H1 (cell line): ENCODE measurements at regions not wholly inside any gene's neighbourhood (a gene's known extent, or its start where the extent isn't known, plus 50 kb on each side); places are given as distances from the start of the nearest gene placed in this dataset.

Source experiments
- CTCF ChIA-PET: fragments of 300-600 bp; sonication (Branson Sonifier 250); formaldehyde crosslinking; loops from one replicate; lab custom pipeline; 2021; ENCODE audit not compliant: partially characterized antibody; lab: Charles Lee
- POLR2A ChIA-PET: fragments of 300-600 bp; sonication (Branson Sonifier 250); formaldehyde crosslinking; loops from one replicate; lab custom pipeline; 2021; ENCODE audit warnings: inconsistent platforms; ENCODE audit not compliant: partially characterized antibody; lab: Charles Lee
- DNase-seq, 2 experiments: peaks; one replicate each; pipeline versions ENCODE4 v3.0.0 to v3.0.0-alpha.2; 2010 to 2022; ENCODE audit warnings: low spot score in 2 of 2, low read depth in 1 of 2, mixed read lengths in 1 of 2
- FAIRE-seq: peaks from 2 replicates; lab custom pipeline; 2011; peaks lifted over from hg19 to GRCh38; lab: Jason Lieb, UNC
- H2AFZ ChIP-seq: 2 replicates; pipeline ENCODE4 v1.8.1; 2012; ENCODE audit warnings: low read length, inconsistent platforms
- H2AK5ac ChIP-seq: 2 replicates; pipeline ENCODE4 v1.6.1; 2013; ENCODE audit warnings: low read depth, low read length
- H2BK120ac ChIP-seq: replicated peaks from 2 replicates; pipeline ENCODE3; 2013; ENCODE audit warnings: low read depth, low read length, inconsistent platforms
- H2BK12ac ChIP-seq: 2 replicates; pipeline ENCODE4 v1.6.1; 2013; ENCODE audit warnings: low read depth, low read length
- H2BK15ac ChIP-seq: 2 replicates; pipeline ENCODE4 v1.6.1; 2013; ENCODE audit warnings: low read length
- H2BK20ac ChIP-seq: 2 replicates; pipeline ENCODE4 v1.6.1; 2013; ENCODE audit warnings: low read length
- H2BK5ac ChIP-seq: 2 replicates; pipeline ENCODE4 v1.6.1; 2013; ENCODE audit warnings: low read depth, low read length
- H3K14ac ChIP-seq: 2 replicates; pipeline ENCODE4 v1.6.1; 2013; ENCODE audit warnings: inconsistent platforms; ENCODE audit not compliant: insufficient read length
- H3K18ac ChIP-seq: 2 replicates; pipeline ENCODE4 v1.6.1; 2013; ENCODE audit warnings: low read length; ENCODE audit errors: extremely low read depth
- H3K23ac ChIP-seq: 2 replicates; pipeline ENCODE4 v1.6.1; 2013; ENCODE audit warnings: inconsistent platforms; ENCODE audit not compliant: insufficient read length
- H3K23me2 ChIP-seq: 2 replicates; pipeline ENCODE4 v1.6.1; 2013; ENCODE audit warnings: low read depth, low read length
- H3K27ac ChIP-seq: 2 replicates; pipeline ENCODE4 v1.6.1; 2011; ENCODE audit warnings: low read depth, low read length, inconsistent platforms
- H3K27me3 ChIP-seq, 4 experiments: replicated peaks in 1 of 4; 1 replicate in 1 of 4; 2 replicates in 3 of 4; pipeline versions ENCODE4 v1.6.1 to v1.8.1; 2011 to 2013; ENCODE audit warnings: low read length in 3 of 4, mild to moderate bottlenecking in 3 of 4, inconsistent platforms in 2 of 4, mixed read lengths in 2 of 4, moderate library complexity in 1 of 4; ENCODE audit not compliant: control insufficient read depth in 3 of 4, insufficient read depth in 3 of 4; ENCODE audit errors: extremely low read depth in 1 of 4
- H3K36me3 ChIP-seq, 4 experiments: 2 replicates each; pipeline versions ENCODE4 v1.6.1 to v1.8.1; 2011 to 2013; ENCODE audit warnings: mild to moderate bottlenecking in 4 of 4, low read length in 3 of 4, moderate library complexity in 2 of 4, control low read depth in 1 of 4, inconsistent platforms in 1 of 4; ENCODE audit not compliant: insufficient read depth in 4 of 4, control insufficient read depth in 2 of 4
- H3K4ac ChIP-seq: replicated peaks from 2 replicates; pipeline ENCODE3; 2013; ENCODE audit warnings: low read length, low read depth, mixed read lengths, inconsistent platforms; ENCODE audit not compliant: insufficient read length
- H3K4me1 ChIP-seq, 4 experiments: replicated peaks in 1 of 4; 1 replicate in 1 of 4; 2 replicates in 3 of 4; pipeline versions ENCODE4 v1.6.1 to v1.8.1; 2011 to 2013; ENCODE audit warnings: low read length in 3 of 4, inconsistent platforms in 2 of 4, mixed read lengths in 1 of 4; ENCODE audit not compliant: insufficient read depth in 4 of 4, control insufficient read depth in 3 of 4
- H3K4me2 ChIP-seq, 2 experiments: 2 replicates each; pipeline versions ENCODE4 v1.6.1 to v1.8.1; 2011 to 2013; ENCODE audit warnings: low read depth in 2 of 2, low read length in 2 of 2, control low read depth in 1 of 2, inconsistent platforms in 1 of 2, mild to moderate bottlenecking in 1 of 2; ENCODE audit not compliant: insufficient read depth in 1 of 2
- H3K4me3 ChIP-seq, 4 experiments: fragments of 200-600, 300-600 bp in 1 of 4; sonication (generic), shearing (Covaris generic), sonication (Bioruptor Twin) in 1 of 4; 2 replicates each; pipeline versions ENCODE4 v1.5.1 to v1.8.1; 2011 to 2016; ENCODE audit warnings: low read length in 4 of 4, low read depth in 3 of 4, control low read depth in 2 of 4, inconsistent platforms in 2 of 4, mild to moderate bottlenecking in 2 of 4, mixed read lengths in 1 of 4, moderate library complexity in 1 of 4; ENCODE audit not compliant: insufficient read depth in 2 of 4; ENCODE audit errors: extremely low read depth in 1 of 4
- H3K56ac ChIP-seq: replicated peaks from 2 replicates; pipeline ENCODE3; 2013; ENCODE audit warnings: low read depth, mild to moderate bottlenecking, mixed read lengths, low read length, inconsistent platforms; ENCODE audit not compliant: insufficient read length
- H3K79me1 ChIP-seq: 2 replicates; pipeline ENCODE4 v1.6.1; 2013; ENCODE audit warnings: low read depth, low read length, control low read depth
- H3K79me2 ChIP-seq, 2 experiments: 2 replicates each; pipeline versions ENCODE4 v1.6.1 to v1.8.1; 2012 to 2013; ENCODE audit warnings: low read length in 2 of 2, mild to moderate bottlenecking in 2 of 2, inconsistent platforms in 1 of 2; ENCODE audit not compliant: insufficient read depth in 2 of 2, control insufficient read depth in 1 of 2
- H3K9ac ChIP-seq, 4 experiments: replicated peaks in 1 of 4; 1 replicate in 1 of 4; 2 replicates in 3 of 4; pipeline versions ENCODE4 v1.6.1 to v1.8.1; 2011 to 2013; ENCODE audit warnings: low read depth in 3 of 4, low read length in 3 of 4, control low read depth in 2 of 4, mild to moderate bottlenecking in 2 of 4, moderate library complexity in 2 of 4, inconsistent platforms in 1 of 4; ENCODE audit errors: extremely low read depth in 1 of 4
- H3K9me3 ChIP-seq, 2 experiments: 2 replicates each; pipeline versions ENCODE4 v1.6.1 to v1.8.1; 2012 to 2013; ENCODE audit warnings: mild to moderate bottlenecking in 2 of 2, moderate library complexity in 2 of 2, control low read depth in 1 of 2, inconsistent platforms in 1 of 2, low read depth in 1 of 2, low read length in 1 of 2, mixed read lengths in 1 of 2; ENCODE audit not compliant: insufficient read depth in 2 of 2
- H4K20me1 ChIP-seq, 2 experiments: replicated peaks in 1 of 2; 2 replicates each; pipeline versions ENCODE3 to v1.8.1; 2011 to 2013; ENCODE audit warnings: inconsistent platforms in 2 of 2, low read length in 2 of 2, mild to moderate bottlenecking in 1 of 2; ENCODE audit not compliant: insufficient read depth in 2 of 2, control insufficient read depth in 1 of 2
- H4K5ac ChIP-seq: 2 replicates; pipeline ENCODE4 v1.6.1; 2013; ENCODE audit warnings: low read length, low read depth, mixed read lengths, inconsistent platforms; ENCODE audit not compliant: insufficient read length
- H4K8ac ChIP-seq: 2 replicates; pipeline ENCODE4 v1.8.0; 2013; ENCODE audit warnings: mild to moderate bottlenecking, moderate library complexity, low read length, inconsistent platforms; ENCODE audit not compliant: insufficient read depth; ENCODE audit errors: extremely low read depth
- H4K91ac ChIP-seq: replicated peaks from 2 replicates; pipeline ENCODE3; 2013; ENCODE audit warnings: low read length, mixed read lengths, inconsistent platforms; ENCODE audit not compliant: insufficient read length
- CBX5 ChIP-seq: fragments of 300-800, 300-1000 bp; sonication (generic); IDR thresholded peaks from 2 replicates; pipeline ENCODE4 v1.7.1; 2016; ENCODE audit warnings: antibody characterized with exemption, low read length, low read depth
- CREB1 ChIP-seq: IDR thresholded peaks from 2 replicates; pipeline ENCODE4 v1.6.1; 2012; ENCODE audit warnings: inconsistent platforms
- JUN ChIP-seq: IDR thresholded peaks from 2 replicates; pipeline ENCODE4 v1.6.1; 2011; ENCODE audit warnings: low read depth, mild to moderate bottlenecking, improper control_type of control experiment, low read length
- KDM4A ChIP-seq: IDR thresholded peaks from one replicate; pipeline ENCODE4 v1.7.1; 2012; ENCODE audit warnings: low read depth, mild to moderate bottlenecking, moderate library complexity, low read length, inconsistent platforms; ENCODE audit not compliant: severe bottlenecking
- TEAD4 ChIP-seq: IDR thresholded peaks from 2 replicates; pipeline ENCODE4 v1.6.1; 2012; ENCODE audit warnings: low read depth, low read length, inconsistent platforms, mixed read lengths
- USF2 ChIP-seq: IDR thresholded peaks from 2 replicates; pipeline ENCODE4 v1.6.1; 2011; ENCODE audit warnings: low read length, improper control_type of control experiment
- WGBS, 2 experiments: shearing (Covaris generic) in 1 of 2; methylation state at CpG; one replicate each; pipeline versions ENCODE4 v1.1.6 to v1.1.7; 2013 to 2015; ENCODE audit warnings: low lambda C conversion rate in 2 of 2, mixed read lengths in 2 of 2, inconsistent platforms in 1 of 2, low coverage in 1 of 2, missing lambda C conversion rate in 1 of 2; ENCODE audit not compliant: insufficient replicate concordance in 2 of 2, insufficient coverage in 1 of 2, insufficient read length in 1 of 2; ENCODE audit errors: extremely low coverage in 1 of 2, missing lambda C conversion rate in 1 of 2; 5-methylcytosine and 5-hydroxymethylcytosine counted together

GRCh38 chr10:78721231-78721630 lies 347.5 kb upstream of the ZMIZ1 start:
- no peak overlapping the region for H2AFZ ChIP-seq
- H4K8ac ChIP-seq, result no peak overlapping the region
- FAIRE-seq (no peak), DNase-seq (no peak)
- H3K56ac ChIP-seq, result no peak overlapping the region
- H2BK20ac ChIP-seq, result no peak overlapping the region
- H2BK12ac ChIP-seq, result no peak overlapping the region
- H3K79me2 ChIP-seq, result no peaks in the 10 kb centered on the region
- no peak overlapping the region for H2BK15ac ChIP-seq
- H2AK5ac ChIP-seq, result no peak overlapping the region
- no peak overlapping the region for H3K4me2 ChIP-seq
- H3K18ac ChIP-seq, result no peak overlapping the region
- no peak overlapping the region for H2BK120ac ChIP-seq
- 94% methylated on average over 1 of the region's 1 CpG; no CpG with 5 or more reads in 1 of the 2 experiments for WGBS, 2 experiments
- H3K4me3 ChIP-seq, result no peak overlapping the region
- H4K91ac ChIP-seq, result no peak overlapping the region
- no peaks in the 10 kb centered on the region for H3K9me3 ChIP-seq
- no peaks in the 10 kb centered on the region for H4K20me1 ChIP-seq
- peaks cover 0 to 4% (median 2%) of the 10 kb centered on the region in 4 experiments; a peak in 3 of 7 replicates for H3K4me1 ChIP-seq
- H3K23me2 ChIP-seq, result no peaks in the 10 kb centered on the region
- H3K23ac ChIP-seq, result no peak overlapping the region
- no peak overlapping the region for H2BK5ac ChIP-seq
- no peaks in the 10 kb centered on the region; a peak in 1 of 7 replicates for H3K27me3 ChIP-seq
- CTCF ChIA-PET, result no interaction called here
- no peak overlapping the region for H4K5ac ChIP-seq
- no peak overlapping the region for H3K9ac ChIP-seq
- POLR2A ChIA-PET, result no interaction called here
- H3K36me3 ChIP-seq, result no peaks in the 10 kb centered on the region; a peak in 1 of 8 replicates
- no peaks in the 10 kb centered on the region for H3K79me1 ChIP-seq
- TF ChIP-seq USF2, result no peak
- TF ChIP-seq JUN, result no peak
- no peak for TF ChIP-seq CREB1
- TF ChIP-seq TEAD4, result no peak
- no peak for TF ChIP-seq CBX5
- TF ChIP-seq KDM4A, result no peak
- TF ChIP-seq, all 59 proteins: peak for 0
- Histone ChIP-seq H3K4ac (no peak overlapping the region), H3K27ac (no peak overlapping the region), H3K14ac (no peak overlapping the region)
